Sigmoid colon (tissue), 3 donors: ENCODE measurements at regions not wholly inside any gene's neighbourhood (a gene's known extent, or its start where the extent isn't known, plus 50 kb on each side); places are given as distances from the start of the nearest gene placed in this dataset.

ENCODE experiments used
- CTCF ChIP-seq, 4 experiments: fragments of 450-650 bp in 3 of 4; fragments of 200-600 bp in 1 of 4; IDR thresholded peaks; one replicate each; pipeline ENCODE4 v1.5.1; 2016 to 2019; ENCODE audit warnings: antibody characterized with exemption in 4 of 4, mild to moderate bottlenecking in 3 of 4, moderate library complexity in 2 of 4
- POLR2A ChIP-seq, 2 donors: fragments of 450-650 bp; IDR thresholded peaks; one replicate each; pipeline ENCODE4 v1.6.1; 2016; ENCODE audit warnings: antibody characterized with exemption in 2 of 2, mild to moderate bottlenecking in 2 of 2, moderate library complexity in 2 of 2

GRCh38 chr7:35748371-35748770 lies 52.5 kb upstream of the SEPTIN7 start:
- TF ChIP-seq CTCF (IDR thresholded peaks at IDR 0.05): no peak
- no peak for TF ChIP-seq POLR2A (IDR thresholded peaks at IDR 0.05)
